ENCODE measurements at regions not wholly inside any gene's neighbourhood (a gene's known extent, or its start where the extent isn't known, plus 50 kb on each side); places are given as distances from the start of the nearest gene placed in this dataset.

GRCh38 chr12:126627596-126627995 lies 1562.4 kb downstream of the AACS start:
- TF ChIP-seq CTCF (IDR thresholded peaks at IDR 0.05; ENCODE audit: unreplicated experiment): no peak
- Mint-ChIP-seq H3K4me3 (no peak overlapping the region), H3K27ac (no peak overlapping the region), H3K4me1 (no peaks in the 10 kb centered on the region), H3K36me3 (no peaks in the 10 kb centered on the region), H3K9me3 (peaks cover 13% of the 10 kb centered on the region), H3K27me3 (ENCODE audit: low read depth) (no peaks in the 10 kb centered on the region)
- DNase-seq (ENCODE audit: low spot score in 2 of 2, unreplicated experiment in 2 of 2): no peak

DNA sequence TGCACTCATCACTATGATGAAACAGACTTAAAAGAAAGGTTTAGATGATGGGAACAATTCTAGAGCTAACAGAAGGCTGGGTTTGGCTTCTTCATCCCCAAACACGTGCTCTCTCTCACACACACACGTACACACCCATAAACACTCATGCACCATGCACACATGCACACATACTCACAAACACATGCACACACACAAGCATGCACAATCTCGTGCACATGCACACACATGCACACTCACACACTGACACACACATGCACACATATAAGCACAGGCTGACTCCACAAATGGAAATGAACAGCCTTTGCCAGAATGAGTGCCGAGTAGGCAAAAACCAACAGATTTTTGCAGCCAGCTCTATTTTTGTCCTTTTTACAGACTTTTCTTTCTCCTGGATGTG lies 1571.6 kb downstream of the AACS start:
- Mint-ChIP-seq H3K27ac (no peak overlapping the region), H3K4me3 (no peak overlapping the region), H3K36me3 (no peaks in the 10 kb centered on the region), H3K27me3 (ENCODE audit: low read depth) (no peaks in the 10 kb centered on the region), H3K4me1 (no peaks in the 10 kb centered on the region), H3K9me3 (peaks cover 39% of the 10 kb centered on the region)
- no peak for DNase-seq (ENCODE audit: low spot score in 2 of 2, unreplicated experiment in 2 of 2)
- TF ChIP-seq CTCF (IDR thresholded peaks at IDR 0.05; ENCODE audit: unreplicated experiment): no peak

GRCh38 chr12:126644236-126645020 lies 1579.2 kb downstream of the AACS start:
- no peaks in the 10 kb centered on the region for H3K27me3 Mint-ChIP-seq (ENCODE audit: low read depth)
- no peaks in the 10 kb centered on the region for H3K4me1 Mint-ChIP-seq
- H3K9me3 Mint-ChIP-seq: peaks cover 41% of the 10 kb centered on the region
- no peak for DNase-seq (ENCODE audit: low spot score in 2 of 2, unreplicated experiment in 2 of 2)
- H3K36me3 Mint-ChIP-seq: no peaks in the 10 kb centered on the region
- H3K27ac Mint-ChIP-seq: no peak overlapping the region
- TF ChIP-seq CTCF (IDR thresholded peaks at IDR 0.05; ENCODE audit: unreplicated experiment): no peak
- no peak overlapping the region for H3K4me3 Mint-ChIP-seq

DNA sequence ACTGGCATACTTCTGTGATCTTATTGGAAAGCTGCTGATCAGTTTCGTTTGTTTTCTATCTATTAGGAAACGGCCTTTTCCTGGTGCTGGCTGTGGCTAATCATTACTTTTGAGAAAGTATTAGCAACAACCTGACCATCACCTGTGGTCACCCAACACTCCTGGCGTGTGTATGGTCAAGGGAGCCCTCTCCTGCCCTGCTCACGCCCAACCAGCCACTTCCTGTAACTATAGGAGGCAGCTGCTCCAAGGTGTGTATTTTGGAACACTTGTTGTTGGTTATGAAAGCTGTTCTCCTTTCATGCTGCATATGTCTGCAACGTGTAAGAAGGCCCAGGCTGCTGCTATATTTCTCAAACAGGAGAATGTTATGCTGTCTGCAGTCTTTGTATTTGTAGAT lies 1582.8 kb downstream of the AACS start:
- Mint-ChIP-seq H3K9me3 (peaks cover 11% of the 10 kb centered on the region), H3K27ac (no peak overlapping the region)
- TF ChIP-seq CTCF (IDR thresholded peaks at IDR 0.05; ENCODE audit: unreplicated experiment): no peak

DNA sequence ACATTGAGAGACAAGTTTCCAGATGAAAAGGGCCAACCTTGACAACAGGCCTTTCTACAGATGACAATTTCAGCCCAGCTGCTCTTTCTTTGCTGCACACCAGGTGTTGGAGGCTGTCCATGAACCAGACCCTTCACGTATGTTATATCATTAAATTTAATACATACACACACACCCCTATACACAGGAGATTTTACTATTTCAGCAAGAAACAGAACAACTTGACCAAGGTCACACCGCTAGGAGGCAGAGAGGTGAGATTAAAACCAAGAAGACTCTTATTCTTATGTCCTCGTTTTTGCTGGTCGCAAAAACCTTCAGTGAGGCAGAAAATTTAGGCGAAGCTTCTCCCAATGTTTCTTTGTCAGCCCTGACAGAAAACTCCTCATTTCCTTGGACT lies 1585.9 kb downstream of the AACS start:
- Mint-ChIP-seq H3K4me3 (no peak overlapping the region), H3K9me3 (no peaks in the 10 kb centered on the region), H3K36me3 (no peaks in the 10 kb centered on the region), H3K4me1 (no peaks in the 10 kb centered on the region), H3K27me3 (ENCODE audit: low read depth) (no peaks in the 10 kb centered on the region), H3K27ac (no peak overlapping the region)
- no peak for TF ChIP-seq CTCF (IDR thresholded peaks at IDR 0.05; ENCODE audit: unreplicated experiment)
- no peak for DNase-seq (ENCODE audit: low spot score in 2 of 2, unreplicated experiment in 2 of 2)

More for the DNA sequence above, 1582.8 kb downstream of the AACS start:
- DNase-seq (ENCODE audit: low spot score in 2 of 2, unreplicated experiment in 2 of 2): no peak
- Mint-ChIP-seq H3K36me3 (no peaks in the 10 kb centered on the region), H3K4me3 (no peak overlapping the region), H3K4me1 (no peaks in the 10 kb centered on the region), H3K27me3 (ENCODE audit: low read depth) (no peaks in the 10 kb centered on the region)

Measured in mesothelial cell of epicardium (in vitro differentiated cells).